Colonic mucosa (tissue), 4 donors: ENCODE measurements at regions not wholly inside any gene's neighbourhood (a gene's known extent, or its start where the extent isn't known, plus 50 kb on each side); places are given as distances from the start of the nearest gene placed in this dataset.

Experiments
- DNase-seq: peaks from one replicate; pipeline ENCODE4 v3.0.0-alpha.2; 2020
- H3K27ac ChIP-seq: fragments of 200-600 bp; one replicate; pipeline ENCODE4 v1.8.0; 2021
- H3K27me3 ChIP-seq: fragments of 200-600 bp; one replicate; pipeline ENCODE4 v1.8.0; 2021
- H3K36me3 ChIP-seq: fragments of 200-600 bp; one replicate; pipeline ENCODE4 v1.8.0; 2021
- H3K4me1 ChIP-seq: fragments of 200-600 bp; one replicate; pipeline ENCODE4 v1.8.0; 2021; ENCODE audit warnings: mild to moderate bottlenecking
- H3K4me3 ChIP-seq: fragments of 200-600 bp; one replicate; pipeline ENCODE4 v1.8.0; 2021
- H3K9ac ChIP-seq, 2 donors: one replicate each; pipeline ENCODE4 v1.7.0; 2013; ENCODE audit warnings: control low read depth in 2 of 2, low read depth in 2 of 2, low read length in 2 of 2
- H3K9me3 ChIP-seq: fragments of 200-600 bp; one replicate; pipeline ENCODE4 v1.8.0; 2021
- intact Hi-C: fragments of 100-400 bp; cut with DNase I; formaldehyde crosslinking; loops from one replicate; pipeline ENCODE4 v1.14.1; 2022
- TF ChIP-seq, protein P1 (sequence below): fragments of 200-600 bp; IDR thresholded peaks from one replicate; pipeline ENCODE4 v1.8.0; 2022; ENCODE audit warnings: antibody characterized with exemption, mild to moderate bottlenecking
- donor health status: healthy.
- donor health status: DM: no; HTN: no; CAD: no.
- donor health status: DM: no; HTN: no; CAD: no.

DNA sequence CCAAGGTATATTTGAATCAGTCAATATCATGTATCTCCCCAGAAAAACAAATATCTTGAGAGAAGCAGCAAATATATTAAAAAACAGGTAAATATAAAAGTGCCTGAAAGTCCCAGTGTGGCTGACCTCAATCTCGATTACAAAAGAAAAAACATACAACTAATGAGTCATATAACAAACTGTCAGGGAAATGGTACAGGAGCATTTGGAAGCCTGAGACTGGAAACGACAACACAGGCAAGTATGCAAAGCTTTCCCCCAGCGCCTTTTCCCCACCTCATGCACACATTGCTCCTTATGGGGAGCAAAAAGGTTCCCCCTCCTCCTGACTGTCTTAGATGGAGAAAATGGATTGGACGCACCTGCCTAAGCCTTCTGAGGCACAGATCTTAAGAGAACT, 230.7 kb downstream of the TMX3 start:
- TF ChIP-seq, protein P1, sequence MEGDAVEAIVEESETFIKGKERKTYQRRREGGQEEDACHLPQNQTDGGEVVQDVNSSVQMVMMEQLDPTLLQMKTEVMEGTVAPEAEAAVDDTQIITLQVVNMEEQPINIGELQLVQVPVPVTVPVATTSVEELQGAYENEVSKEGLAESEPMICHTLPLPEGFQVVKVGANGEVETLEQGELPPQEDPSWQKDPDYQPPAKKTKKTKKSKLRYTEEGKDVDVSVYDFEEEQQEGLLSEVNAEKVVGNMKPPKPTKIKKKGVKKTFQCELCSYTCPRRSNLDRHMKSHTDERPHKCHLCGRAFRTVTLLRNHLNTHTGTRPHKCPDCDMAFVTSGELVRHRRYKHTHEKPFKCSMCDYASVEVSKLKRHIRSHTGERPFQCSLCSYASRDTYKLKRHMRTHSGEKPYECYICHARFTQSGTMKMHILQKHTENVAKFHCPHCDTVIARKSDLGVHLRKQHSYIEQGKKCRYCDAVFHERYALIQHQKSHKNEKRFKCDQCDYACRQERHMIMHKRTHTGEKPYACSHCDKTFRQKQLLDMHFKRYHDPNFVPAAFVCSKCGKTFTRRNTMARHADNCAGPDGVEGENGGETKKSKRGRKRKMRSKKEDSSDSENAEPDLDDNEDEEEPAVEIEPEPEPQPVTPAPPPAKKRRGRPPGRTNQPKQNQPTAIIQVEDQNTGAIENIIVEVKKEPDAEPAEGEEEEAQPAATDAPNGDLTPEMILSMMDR: no peak
- H3K9me3 ChIP-seq: no peaks in the 10 kb centered on the region
- H3K27ac ChIP-seq: no peak overlapping the region
- no peak overlapping the region for H3K9ac ChIP-seq
- no peaks in the 10 kb centered on the region for H3K27me3 ChIP-seq
- intact Hi-C loops: no loop called here
- H3K4me1 ChIP-seq: no peaks in the 10 kb centered on the region
- H3K4me3 ChIP-seq: no peak overlapping the region
- no peaks in the 10 kb centered on the region for H3K36me3 ChIP-seq
- no peak for DNase-seq

DNA sequence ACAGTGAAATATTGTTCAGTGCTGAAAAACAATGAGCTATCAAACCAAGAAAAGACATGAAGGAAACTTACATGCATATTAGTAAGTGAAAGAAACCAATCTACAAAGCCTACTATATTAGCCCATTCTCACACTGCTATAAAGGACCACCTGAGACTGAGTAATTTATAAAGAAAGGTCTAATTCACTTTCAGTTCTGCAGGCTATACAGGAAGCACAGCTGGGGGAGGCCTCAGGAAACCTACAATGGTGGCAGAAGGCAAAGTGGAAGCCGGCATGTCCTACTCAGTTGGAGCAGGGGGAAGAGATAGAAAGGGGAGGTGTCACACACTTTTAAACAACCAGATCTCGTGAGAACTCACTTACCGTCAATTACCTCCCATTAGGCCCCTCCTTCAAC, 232.1 kb downstream of the TMX3 start:
- H3K9me3 ChIP-seq: no peaks in the 10 kb centered on the region
- no peaks in the 10 kb centered on the region for H3K36me3 ChIP-seq
- no peaks in the 10 kb centered on the region for H3K27me3 ChIP-seq
- intact Hi-C loops: no loop called here
- H3K4me1 ChIP-seq: no peaks in the 10 kb centered on the region
- TF ChIP-seq, protein P1: no peak
- no peak overlapping the region for H3K9ac ChIP-seq
- no peak for DNase-seq
- H3K27ac ChIP-seq: no peak overlapping the region
- H3K4me3 ChIP-seq: no peak overlapping the region

DNA sequence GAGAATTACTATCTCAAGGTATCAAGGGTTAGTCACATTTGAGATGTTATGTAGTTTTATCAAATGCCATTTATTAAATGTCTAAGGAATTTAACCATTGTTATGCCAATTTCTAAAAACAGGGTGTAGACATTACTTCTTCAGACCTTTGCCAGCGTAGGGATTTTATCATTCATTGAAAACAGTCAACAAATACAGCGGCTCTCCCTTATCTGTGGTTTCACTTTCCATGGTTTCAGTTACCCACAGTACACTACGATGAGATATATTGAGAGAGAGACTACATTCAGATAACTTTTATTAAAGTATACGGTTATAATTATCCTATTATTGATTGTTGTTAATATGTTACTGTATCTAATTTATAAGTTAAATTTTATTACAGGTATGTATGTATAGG, 234.7 kb downstream of the TMX3 start:
- H3K27ac ChIP-seq: no peak overlapping the region
- TF ChIP-seq, protein P1: no peak
- H3K27me3 ChIP-seq: no peaks in the 10 kb centered on the region
- no peak overlapping the region for H3K4me3 ChIP-seq
- no peaks in the 10 kb centered on the region for H3K4me1 ChIP-seq
- no peaks in the 10 kb centered on the region for H3K9me3 ChIP-seq
- intact Hi-C loops: no loop called here
- DNase-seq: no peak
- H3K36me3 ChIP-seq: no peaks in the 10 kb centered on the region
- no peak overlapping the region for H3K9ac ChIP-seq

DNA sequence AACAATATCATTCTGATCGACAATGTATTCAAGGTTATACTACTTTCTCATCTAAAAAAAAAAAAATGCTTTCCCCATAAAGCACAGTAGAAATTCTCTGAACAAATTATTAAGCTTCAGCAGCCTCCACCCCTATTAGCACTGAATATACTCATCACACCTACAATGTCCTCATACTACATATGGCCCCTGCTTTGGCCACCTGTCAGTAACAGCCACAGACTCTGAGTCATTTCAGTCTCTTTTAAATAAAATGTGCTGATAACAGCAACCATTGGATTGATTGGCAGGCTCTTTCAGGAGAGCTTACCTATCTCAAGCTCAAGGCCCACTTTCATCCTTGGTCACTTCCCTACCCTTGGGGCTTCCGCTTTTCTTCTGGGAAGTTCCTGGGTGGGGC, 236.7 kb downstream of the TMX3 start:
- Histone ChIP-seq H3K9ac (no peak overlapping the region), H3K27ac (no peak overlapping the region), H3K9me3 (no peaks in the 10 kb centered on the region), H3K4me1 (no peaks in the 10 kb centered on the region), H3K4me3 (no peak overlapping the region), H3K27me3 (no peaks in the 10 kb centered on the region), H3K36me3 (no peaks in the 10 kb centered on the region)
- TF ChIP-seq, protein P1: no peak
- intact Hi-C loops: no loop called here
- DNase-seq: no peak

DNA sequence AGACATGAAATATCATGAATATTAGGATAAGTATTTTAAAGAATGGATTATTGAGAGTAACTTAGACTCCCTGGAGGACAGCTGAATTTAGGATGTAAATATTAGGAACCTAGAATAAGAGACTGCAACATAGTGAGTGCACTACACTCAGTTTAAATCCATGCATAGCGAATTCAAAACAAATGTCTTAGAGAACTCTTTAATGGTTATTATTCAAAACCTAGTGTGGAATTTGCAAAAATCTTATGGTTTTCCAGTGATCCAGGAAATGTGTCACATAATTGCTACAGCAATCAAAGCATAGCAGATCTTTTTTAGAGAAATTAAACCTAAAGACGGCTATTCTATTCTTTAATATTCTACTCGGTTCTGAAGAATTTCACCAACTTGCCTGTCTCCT, 239.0 kb downstream of the TMX3 start:
- no peak for DNase-seq
- no peak overlapping the region for H3K9ac ChIP-seq
- intact Hi-C loops: no loop called here
- H3K27me3 ChIP-seq: no peaks in the 10 kb centered on the region
- H3K4me1 ChIP-seq: no peaks in the 10 kb centered on the region
- no peak overlapping the region for H3K4me3 ChIP-seq
- no peaks in the 10 kb centered on the region for H3K9me3 ChIP-seq
- TF ChIP-seq, protein P1: no peak
- H3K27ac ChIP-seq: no peak overlapping the region
- H3K36me3 ChIP-seq: no peaks in the 10 kb centered on the region
